Breast epithelium (tissue), 4 donors: ENCODE measurements at regions not wholly inside any gene's neighbourhood (a gene's known extent, or its start where the extent isn't known, plus 50 kb on each side); places are given as distances from the start of the nearest gene placed in this dataset.

ENCODE experiments used
- DNase-seq, 2 donors: peaks; one replicate each; pipeline ENCODE4 v3.0.0-alpha.2; 2019; ENCODE audit warnings: low spot score in 2 of 2
- H3K27ac ChIP-seq, 2 donors: fragments of 200-600 bp; sonication (generic) in 1 of 2; one replicate each; pipeline ENCODE4 v1.5.1; 2016 to 2019; ENCODE audit warnings: mild to moderate bottlenecking in 1 of 2
- H3K27me3 ChIP-seq, 2 donors: fragments of 200-600 bp; sonication (generic) in 1 of 2; one replicate each; pipeline versions ENCODE4 v1.5.1 to v1.6.0; 2017 to 2019; ENCODE audit warnings: control low read depth in 1 of 2, mild to moderate bottlenecking in 1 of 2
- H3K36me3 ChIP-seq: fragments of 200-600 bp; one replicate; pipeline ENCODE4 v1.5.1; 2019
- H3K4me1 ChIP-seq, 2 donors: fragments of 200-600 bp; sonication (generic); one replicate each; pipeline ENCODE4 v1.5.1; 2016 to 2019; ENCODE audit warnings: control low read depth in 1 of 2
- H3K4me3 ChIP-seq, 3 donors: fragments of 200-600 bp; sonication (generic); 1 replicate in 2 of 3; 2 replicates in 1 of 3; pipeline ENCODE4 v1.5.1; 2016 to 2019; ENCODE audit warnings: mild to moderate bottlenecking in 3 of 3, moderate library complexity in 2 of 3
- H3K9me3 ChIP-seq, 2 donors: fragments of 200-600 bp; sonication (generic) in 1 of 2; one replicate each; pipeline ENCODE4 v1.5.1; 2016 to 2019; ENCODE audit warnings: control low read depth in 1 of 2
- POLR2A ChIP-seq: fragments of 450-650 bp; IDR thresholded peaks from one replicate; pipeline ENCODE4 v1.6.1; 2016; ENCODE audit warnings: antibody characterized with exemption, mild to moderate bottlenecking, moderate library complexity
- POLR2AphosphoS5 ChIP-seq, 3 donors: sonication (generic); formaldehyde crosslinking; IDR thresholded peaks; one replicate each; pipeline ENCODE4 v1.6.1; 2017; ENCODE audit warnings: antibody characterized with exemption in 3 of 3
- intact Hi-C: fragments of 100-400 bp; cut with DNase I; formaldehyde crosslinking; loops from one replicate; pipeline ENCODE4 v1.15.1; 2023; ENCODE audit warnings: low total_unique reads
- TF ChIP-seq, protein P1 (sequence below), 3 donors: fragments of 450-650 bp; IDR thresholded peaks; one replicate each; pipeline ENCODE4 v1.5.1; 2016 to 2017; ENCODE audit warnings: antibody characterized with exemption in 3 of 3, mild to moderate bottlenecking in 3 of 3, moderate library complexity in 3 of 3

GRCh38 chr13:58782736-58783135 lies 1151.2 kb downstream of the PCDH17 start:
- intact Hi-C loops = no loop called here
- H3K27ac ChIP-seq = no peak overlapping the region
- H3K9me3 ChIP-seq = no peaks in the 10 kb centered on the region
- no peaks in the 10 kb centered on the region for H3K27me3 ChIP-seq
- H3K4me3 ChIP-seq = no peak overlapping the region
- no peak for DNase-seq
- no peaks in the 10 kb centered on the region for H3K36me3 ChIP-seq
- no peaks in the 10 kb centered on the region for H3K4me1 ChIP-seq
- no peak for TF ChIP-seq POLR2A
- TF ChIP-seq POLR2AphosphoS5 (IDR thresholded peaks at IDR 0.05) = no peak
- TF ChIP-seq, protein P1, sequence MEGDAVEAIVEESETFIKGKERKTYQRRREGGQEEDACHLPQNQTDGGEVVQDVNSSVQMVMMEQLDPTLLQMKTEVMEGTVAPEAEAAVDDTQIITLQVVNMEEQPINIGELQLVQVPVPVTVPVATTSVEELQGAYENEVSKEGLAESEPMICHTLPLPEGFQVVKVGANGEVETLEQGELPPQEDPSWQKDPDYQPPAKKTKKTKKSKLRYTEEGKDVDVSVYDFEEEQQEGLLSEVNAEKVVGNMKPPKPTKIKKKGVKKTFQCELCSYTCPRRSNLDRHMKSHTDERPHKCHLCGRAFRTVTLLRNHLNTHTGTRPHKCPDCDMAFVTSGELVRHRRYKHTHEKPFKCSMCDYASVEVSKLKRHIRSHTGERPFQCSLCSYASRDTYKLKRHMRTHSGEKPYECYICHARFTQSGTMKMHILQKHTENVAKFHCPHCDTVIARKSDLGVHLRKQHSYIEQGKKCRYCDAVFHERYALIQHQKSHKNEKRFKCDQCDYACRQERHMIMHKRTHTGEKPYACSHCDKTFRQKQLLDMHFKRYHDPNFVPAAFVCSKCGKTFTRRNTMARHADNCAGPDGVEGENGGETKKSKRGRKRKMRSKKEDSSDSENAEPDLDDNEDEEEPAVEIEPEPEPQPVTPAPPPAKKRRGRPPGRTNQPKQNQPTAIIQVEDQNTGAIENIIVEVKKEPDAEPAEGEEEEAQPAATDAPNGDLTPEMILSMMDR (IDR thresholded peaks at IDR 0.05) = no peak

DNA sequence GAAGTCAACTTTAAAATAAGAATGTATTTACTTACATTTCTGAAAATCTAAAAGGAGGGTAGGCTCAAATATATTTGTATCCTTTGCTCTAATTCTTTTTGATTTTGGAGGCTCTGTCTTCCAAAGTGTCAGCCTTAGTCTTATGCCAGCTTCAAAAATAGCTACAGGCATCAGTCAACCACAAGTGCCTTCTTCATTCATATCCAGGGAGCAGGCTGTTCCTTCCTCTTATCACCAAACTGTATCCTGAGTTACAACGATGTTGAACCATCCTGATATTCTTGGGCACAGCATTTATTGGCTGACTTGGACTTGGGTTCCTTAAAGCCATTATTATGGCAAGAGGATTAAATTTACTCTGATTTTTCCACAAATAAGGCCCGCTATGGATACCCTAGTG lies 1161.3 kb downstream of the PCDH17 start:
- no peaks in the 10 kb centered on the region for H3K27me3 ChIP-seq
- no peak for TF ChIP-seq POLR2AphosphoS5 (IDR thresholded peaks at IDR 0.05)
- TF ChIP-seq, protein P1 (IDR thresholded peaks at IDR 0.05) = no peak
- no peak for TF ChIP-seq POLR2A
- H3K4me3 ChIP-seq = no peak overlapping the region
- H3K36me3 ChIP-seq = no peaks in the 10 kb centered on the region
- H3K4me1 ChIP-seq = no peaks in the 10 kb centered on the region
- H3K9me3 ChIP-seq = no peaks in the 10 kb centered on the region
- intact Hi-C loops = no loop called here
- no peak overlapping the region for H3K27ac ChIP-seq
- no peak for DNase-seq

GRCh38 chr13:58795715-58796114 lies 1164.2 kb downstream of the PCDH17 start:
- DNase-seq = no peak
- no peaks in the 10 kb centered on the region for H3K27me3 ChIP-seq
- H3K4me3 ChIP-seq = no peak overlapping the region
- no peaks in the 10 kb centered on the region for H3K36me3 ChIP-seq
- TF ChIP-seq, protein P1 (IDR thresholded peaks at IDR 0.05) = no peak
- H3K9me3 ChIP-seq = no peaks in the 10 kb centered on the region
- H3K27ac ChIP-seq = no peak overlapping the region
- intact Hi-C loops = no loop called here
- no peaks in the 10 kb centered on the region for H3K4me1 ChIP-seq

GRCh38 chr13:58804832-58805231 lies 1173.3 kb downstream of the PCDH17 start:
- intact Hi-C loops = no loop called here
- TF ChIP-seq POLR2AphosphoS5 (IDR thresholded peaks at IDR 0.05) (no peak), POLR2A (no peak)
- TF ChIP-seq, protein P1 (IDR thresholded peaks at IDR 0.05) = no peak
- DNase-seq = no peak

GRCh38 chr13:58806401-58806800 lies 1174.9 kb downstream of the PCDH17 start:
- DNase-seq = no peak
- TF ChIP-seq POLR2A (no peak), POLR2AphosphoS5 (IDR thresholded peaks at IDR 0.05) (no peak)
- TF ChIP-seq, protein P1 (IDR thresholded peaks at IDR 0.05) = no peak
- no peaks in the 10 kb centered on the region for H3K36me3 ChIP-seq
- H3K4me3 ChIP-seq = no peak overlapping the region
- intact Hi-C loops = no loop called here
- no peaks in the 10 kb centered on the region for H3K27me3 ChIP-seq
- no peaks in the 10 kb centered on the region for H3K9me3 ChIP-seq
- H3K4me1 ChIP-seq = no peaks in the 10 kb centered on the region
- no peak overlapping the region for H3K27ac ChIP-seq

More at GRCh38 chr13:58804832-58805231, 1173.3 kb downstream of the PCDH17 start:
- Histone ChIP-seq H3K9me3 (no peaks in the 10 kb centered on the region), H3K4me3 (no peak overlapping the region), H3K27ac (no peak overlapping the region), H3K4me1 (no peaks in the 10 kb centered on the region), H3K27me3 (no peaks in the 10 kb centered on the region), H3K36me3 (no peaks in the 10 kb centered on the region)
